ENCODE measurements at regions not wholly inside any gene's neighbourhood (a gene's known extent, or its start where the extent isn't known, plus 50 kb on each side); places are given as distances from the start of the nearest gene placed in this dataset.

GRCh38 chr4:149084144-149084543 lies 641.9 kb upstream of the NR3C2 start:
- TF ChIP-seq ATF2 (tag by site-specific recombination; IDR thresholded peaks at IDR 0.05; ENCODE audit: low read depth) (no peak), CTCF (tag by site-specific recombination; IDR thresholded peaks at IDR 0.05) (no peak), ZNF292 (tag by site-specific recombination; IDR thresholded peaks at IDR 0.05; ENCODE audit: borderline replicate concordance, low read depth) (no peak), ZBTB8A (tag by site-specific recombination; IDR thresholded peaks at IDR 0.05) (no peak), ZSCAN5A (tag by site-specific recombination; IDR thresholded peaks at IDR 0.05) (no peak), ZNF280C (tag by site-specific recombination; IDR thresholded peaks at IDR 0.05) (no peak), ZNF558 (tag by site-specific recombination; IDR thresholded peaks at IDR 0.05) (no peak), ZNF114 (tag by site-specific recombination; IDR thresholded peaks at IDR 0.05) (no peak), INSM2 (tag by site-specific recombination; IDR thresholded peaks at IDR 0.05) (no peak), ZNF423 (tag by site-specific recombination; IDR thresholded peaks at IDR 0.05) (no peak)
